GM18498 (cell line): ENCODE measurements at regions not wholly inside any gene's neighbourhood (a gene's known extent, or its start where the extent isn't known, plus 50 kb on each side); places are given as distances from the start of the nearest gene placed in this dataset.

Source experiments
- ATAC-seq: cut with Tn5 transposase; IDR thresholded peaks from one replicate; pipeline ENCODE4 v1.9.1; 2021; ENCODE audit warnings: mild to moderate bottlenecking, moderate library complexity; ENCODE audit not compliant: unreplicated experiment

- ATAC-seq = no peak
Observed at GRCh38 chr7:17016402-17017010, 134.7 kb upstream of the AGR3 start.

DNA sequence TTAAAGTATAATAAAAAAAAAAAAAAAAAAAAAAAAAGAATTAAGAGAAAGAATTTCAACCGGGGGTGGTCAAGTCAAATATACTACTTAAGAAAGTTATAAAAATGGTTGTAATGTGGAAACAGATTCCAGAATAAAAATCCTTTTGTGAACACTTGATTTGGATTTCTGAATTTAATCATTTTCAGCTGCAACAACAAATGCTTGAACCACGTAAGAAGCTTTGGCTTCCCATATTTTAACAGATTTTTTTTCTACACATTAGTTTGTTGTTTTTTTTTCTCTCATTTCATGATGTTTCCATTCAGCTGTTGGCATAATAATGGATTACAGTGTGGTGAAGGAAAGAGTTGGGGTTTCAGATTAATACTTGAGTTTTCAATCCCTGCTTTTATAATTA lies 137.3 kb upstream of the AGR3 start:
- no peak for ATAC-seq

- no peak for ATAC-seq
Observed at GRCh38 chr7:17020250-17020649, 138.5 kb upstream of the AGR3 start.

DNA sequence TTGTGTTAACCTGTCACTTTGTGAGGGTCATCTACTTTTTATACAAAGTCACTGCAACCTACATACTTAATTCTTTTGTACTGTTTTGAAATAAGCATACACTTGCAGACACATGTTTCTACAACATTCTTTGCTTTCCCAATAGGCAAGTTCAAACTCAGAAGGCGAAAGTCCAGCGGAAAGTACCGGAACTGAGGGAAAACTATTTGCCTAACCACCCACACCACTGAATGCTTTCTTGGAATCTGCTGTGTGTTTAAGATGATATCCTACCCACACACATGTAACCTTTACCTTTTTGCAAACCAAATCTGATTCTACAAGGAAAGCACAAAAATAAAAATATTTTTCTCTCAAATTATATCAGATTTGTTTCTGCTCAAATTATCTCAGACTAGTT lies 139.4 kb upstream of the AGR3 start:
- no peak for ATAC-seq

DNA sequence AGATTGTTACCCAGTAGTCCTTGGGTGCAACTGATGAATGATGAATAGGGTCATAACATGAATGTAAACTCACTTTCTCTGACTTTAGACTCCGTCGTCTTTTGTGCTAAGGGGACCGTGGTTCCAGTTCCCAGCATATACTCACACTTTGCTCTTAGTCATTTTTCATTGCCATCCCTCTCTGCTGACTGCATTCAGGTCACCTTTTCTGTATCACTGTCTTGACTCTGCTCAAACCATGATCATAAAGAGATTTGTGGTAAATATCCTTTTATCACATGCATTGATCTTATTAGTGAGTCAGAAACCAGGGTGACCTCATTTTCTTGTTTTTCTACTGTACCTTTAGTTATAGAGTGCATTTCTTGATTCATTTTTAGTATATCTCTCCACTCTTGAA lies 141.1 kb upstream of the AGR3 start:
- ATAC-seq = no peak

DNA sequence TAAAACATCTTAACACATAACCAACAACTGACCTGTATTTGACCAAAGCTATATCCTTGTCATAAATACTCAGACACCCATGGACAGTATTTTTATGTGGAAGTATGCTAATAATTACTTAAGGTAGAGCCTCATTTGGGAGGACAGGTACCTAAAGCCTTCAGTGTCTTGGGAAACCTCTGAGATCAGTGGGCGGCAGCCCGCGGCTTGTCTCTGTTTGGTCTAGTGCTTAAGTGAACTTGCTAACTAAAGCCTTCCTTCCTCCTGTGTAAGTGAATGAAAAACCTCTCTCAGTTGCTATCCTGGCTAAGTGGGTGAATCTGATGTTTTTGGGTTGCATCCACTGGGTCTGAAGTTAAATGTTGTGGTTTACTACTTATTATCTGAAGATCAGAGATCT lies 144.5 kb upstream of the AGR3 start:
- ATAC-seq = no peak

- ATAC-seq = no peak
Observed at GRCh38 chr7:17027143-17027788, 145.5 kb upstream of the AGR3 start.

DNA sequence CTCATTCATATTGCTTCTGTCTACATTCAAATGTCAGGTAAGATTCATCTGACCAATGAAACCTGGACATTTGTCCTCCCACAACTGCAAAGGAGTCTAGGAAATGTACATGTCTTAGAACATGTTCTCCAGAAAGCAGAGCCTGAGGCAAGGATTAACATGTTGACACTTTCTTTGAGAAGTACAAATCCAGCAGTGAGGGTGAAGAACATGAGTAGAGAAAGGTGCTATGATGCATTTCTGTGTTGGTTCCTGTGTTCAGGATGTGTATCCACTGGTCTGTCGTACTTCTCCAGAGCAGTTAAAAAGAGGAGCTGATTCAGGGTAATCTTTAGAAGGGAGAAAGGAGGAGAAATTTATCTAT lies 146.0 kb upstream of the AGR3 start:
- no peak for ATAC-seq

DNA sequence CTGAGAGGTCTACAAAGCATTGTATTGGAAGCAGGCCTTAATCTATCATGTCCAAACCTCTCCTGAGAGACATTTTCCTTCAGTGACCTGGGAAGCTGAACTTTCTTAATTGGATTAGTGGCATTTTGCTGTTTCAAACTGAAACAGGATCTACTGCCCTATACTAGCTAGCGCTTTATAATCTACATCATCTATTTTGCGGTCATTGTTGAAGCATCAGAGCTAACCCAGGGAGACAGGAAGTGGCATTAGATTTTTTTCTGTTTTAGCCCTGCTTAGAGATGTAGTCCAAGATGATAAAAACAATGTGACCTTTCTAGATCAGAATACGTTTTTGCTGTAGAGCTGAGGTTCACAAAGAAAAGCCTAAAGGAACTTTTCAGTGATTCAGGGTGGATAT lies 147.4 kb upstream of the AGR3 start:
- no peak for ATAC-seq

DNA sequence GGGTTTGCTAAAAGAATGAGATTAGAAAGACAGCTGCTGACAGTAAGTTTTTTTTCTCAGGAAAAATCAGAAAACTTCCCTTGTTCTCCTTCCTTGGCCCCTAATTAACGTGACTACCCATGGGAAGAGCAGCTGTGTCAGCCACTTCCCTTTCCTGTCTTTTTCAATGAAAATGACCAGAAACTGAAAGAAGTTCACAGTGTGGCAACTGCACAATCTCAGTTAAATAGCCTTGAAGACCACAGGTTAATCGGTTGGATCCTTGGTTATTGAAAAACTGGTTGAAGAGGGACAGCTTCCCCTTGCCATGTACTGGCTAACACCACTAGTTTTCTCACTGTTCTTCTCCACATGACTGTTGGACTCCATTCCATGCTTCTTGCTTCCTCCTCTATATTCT lies 148.8 kb upstream of the AGR3 start:
- no peak for ATAC-seq

- ATAC-seq = no peak
Observed at GRCh38 chr7:17031906-17032551, 150.2 kb upstream of the AGR3 start.

- no peak for ATAC-seq
Observed at GRCh38 chr7:17033245-17033644, 151.5 kb upstream of the AGR3 start.

DNA sequence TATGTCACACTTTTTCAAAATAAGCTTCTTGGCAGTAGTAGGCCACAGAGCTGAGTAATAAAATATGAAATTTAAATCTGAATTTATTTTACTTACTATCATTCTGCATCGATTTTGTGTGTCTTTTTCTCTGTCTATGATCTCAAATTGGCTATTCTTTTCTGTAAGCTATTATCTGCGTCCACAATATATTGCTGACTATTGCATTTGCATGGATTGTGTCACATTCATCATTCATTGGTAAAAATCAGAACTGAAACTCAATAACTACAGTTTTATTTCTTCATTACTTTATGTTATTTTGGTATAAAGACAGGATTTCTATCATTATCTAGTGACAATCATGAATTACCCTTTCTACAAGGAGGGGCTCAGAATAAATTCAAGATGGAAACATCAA lies 154.8 kb upstream of the AGR3 start:
- no peak for ATAC-seq

- no peak for ATAC-seq
Observed at GRCh38 chr7:17037356-17037755, 155.6 kb upstream of the AGR3 start.

GRCh38 chr7:17038160-17038782 lies 156.5 kb upstream of the AGR3 start:
- ATAC-seq = no peak

DNA sequence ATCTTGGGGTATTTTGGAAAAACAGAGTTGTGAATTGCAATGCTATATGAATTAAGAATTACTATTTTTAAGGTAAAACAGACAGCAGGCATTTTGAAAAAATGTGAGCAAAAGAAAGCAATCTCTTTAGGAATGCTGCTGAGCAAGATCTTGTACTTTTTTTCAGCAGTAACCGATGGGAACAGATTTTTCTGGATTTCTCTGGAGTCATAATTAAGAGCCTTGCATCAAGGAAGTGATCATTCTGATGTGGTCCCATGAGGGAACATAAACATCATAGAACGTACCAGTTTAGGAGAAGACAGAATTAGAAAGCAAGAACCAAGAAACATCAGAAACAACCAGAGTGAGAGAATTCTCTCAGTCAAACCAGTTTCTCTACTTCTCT lies 157.0 kb upstream of the AGR3 start:
- ATAC-seq = no peak

DNA sequence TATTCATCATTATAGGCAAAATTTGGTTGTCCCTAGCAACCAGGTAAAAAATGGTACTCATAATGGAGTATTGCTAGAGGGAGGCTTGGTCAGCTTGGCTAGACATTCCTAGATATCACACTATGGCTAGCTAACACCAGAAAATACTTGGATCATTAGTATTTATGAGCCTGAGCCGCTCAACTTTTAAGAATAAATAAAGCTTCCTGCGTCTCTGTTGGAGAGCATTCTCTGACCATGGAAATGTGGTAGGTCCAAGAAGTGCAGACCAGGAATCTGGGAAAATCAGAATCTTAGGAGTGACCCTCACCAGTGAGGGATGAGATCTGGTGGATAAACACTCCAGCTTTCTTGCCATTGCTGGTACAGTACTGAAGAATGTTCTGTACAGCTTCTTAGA lies 157.6 kb upstream of the AGR3 start:
- no peak for ATAC-seq

DNA sequence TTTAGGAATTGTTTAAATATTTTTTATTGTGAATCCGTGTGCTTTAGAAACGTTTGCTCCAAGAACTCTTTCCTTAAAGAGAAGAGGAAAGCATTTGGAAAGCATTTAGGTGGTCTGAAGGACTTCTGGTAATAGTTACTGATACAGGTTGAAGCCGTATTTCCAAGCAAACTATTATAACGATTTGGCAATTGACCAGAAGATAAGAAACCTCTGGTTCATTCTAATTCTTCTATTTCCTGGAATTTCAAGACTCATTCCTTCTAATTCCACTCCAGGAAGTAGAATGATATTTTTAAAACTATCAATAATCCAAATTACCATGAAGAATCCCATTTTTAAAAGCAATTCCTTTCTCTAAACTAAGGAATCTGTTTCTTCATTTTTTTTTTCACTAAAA lies 158.9 kb upstream of the AGR3 start:
- ATAC-seq = no peak

DNA sequence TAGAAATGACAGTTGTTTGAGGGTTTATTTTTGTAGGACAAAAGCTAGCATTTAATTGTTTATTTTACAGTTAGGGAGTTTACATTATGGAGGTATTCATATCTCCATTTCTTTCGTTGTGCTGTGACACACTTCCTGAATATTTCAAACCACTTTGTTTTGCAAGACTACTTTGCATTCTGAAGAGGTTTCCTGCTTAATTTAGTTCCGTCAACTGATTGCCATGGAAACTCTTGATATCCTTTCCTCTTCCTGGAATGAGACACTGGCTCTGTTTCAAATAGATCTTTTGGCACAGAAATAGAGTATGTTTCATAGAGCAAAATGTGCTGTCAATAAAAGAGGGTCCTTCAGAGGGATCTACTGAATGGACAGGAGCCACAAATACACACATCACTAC lies 159.5 kb upstream of the AGR3 start:
- ATAC-seq = no peak

- ATAC-seq = no peak
Observed at GRCh38 chr7:17042211-17042610, 160.4 kb upstream of the AGR3 start.

DNA sequence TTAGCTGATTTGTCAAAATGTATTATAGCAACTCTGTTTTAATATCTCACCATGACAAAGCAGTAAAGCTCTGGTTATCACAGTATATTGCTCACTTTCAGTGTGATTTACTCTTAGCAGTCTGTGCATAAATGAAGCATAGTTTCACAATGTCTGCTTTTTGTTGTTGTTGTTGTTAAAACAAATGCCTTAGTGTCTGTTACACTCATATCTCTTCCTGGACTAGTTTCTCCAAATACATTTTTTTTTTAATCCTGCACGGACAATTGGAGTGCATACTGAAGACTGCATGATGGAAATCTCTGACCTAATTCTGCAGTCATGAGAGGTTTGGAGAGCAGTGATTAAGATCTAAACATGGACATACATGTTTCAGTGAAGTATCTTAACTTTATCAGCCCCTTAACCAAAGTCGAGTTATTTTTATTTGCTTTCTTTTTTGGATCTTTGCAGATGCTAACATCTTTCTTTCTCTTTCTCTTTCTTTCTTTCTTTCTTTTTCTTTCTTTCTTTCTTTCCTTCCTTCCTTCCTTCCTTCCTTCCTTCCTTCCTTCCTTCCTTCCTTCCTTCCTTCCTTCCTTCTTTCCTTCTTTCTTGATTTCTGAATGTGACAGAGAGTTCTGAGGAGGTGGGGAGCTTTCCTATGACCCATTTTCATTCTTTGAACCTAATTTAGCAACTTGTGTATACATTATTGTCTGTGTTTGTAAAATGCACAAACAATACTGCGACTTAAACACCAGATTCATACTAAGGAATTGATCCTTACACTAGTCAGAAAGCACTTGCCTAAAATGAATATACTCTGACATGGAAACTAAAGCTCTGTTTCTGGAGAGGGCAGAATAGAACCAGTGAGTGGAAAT lies 161.5 kb upstream of the AGR3 start:
- no peak for ATAC-seq
